Right lobe of liver (tissue), 4 donors: ENCODE measurements at regions not wholly inside any gene's neighbourhood (a gene's known extent, or its start where the extent isn't known, plus 50 kb on each side); places are given as distances from the start of the nearest gene placed in this dataset.

Experiments used
- CTCF ChIP-seq, 4 donors: fragments of 200-600 bp in 3 of 4; fragments of 450-650 bp in 1 of 4; IDR thresholded peaks; one replicate each; pipeline versions ENCODE4 v1.5.1 to v1.8.0; 2016 to 2022; ENCODE audit warnings: antibody characterized with exemption in 4 of 4, mild to moderate bottlenecking in 2 of 4
- POLR2A ChIP-seq: fragments of 450-650 bp; IDR thresholded peaks from one replicate; pipeline ENCODE4 v1.6.1; 2017; ENCODE audit warnings: antibody characterized with exemption, mild to moderate bottlenecking
- donor health status: DM: no; HTN: no; CAD: no.
- donor health status: DM: no; HTN: no; CAD: no.
- donor health status: DM: no; HTN: yes; CAD: no.

- no peak for TF ChIP-seq CTCF (IDR thresholded peaks at IDR 0.05)
- TF ChIP-seq POLR2A: no peak
Measured at GRCh38 chr9:117858561-117858960, 154.4 kb downstream of the TLR4 start.
